GM12891 (cell line): ENCODE measurements at regions not wholly inside any gene's neighbourhood (a gene's known extent, or its start where the extent isn't known, plus 50 kb on each side); places are given as distances from the start of the nearest gene placed in this dataset.

ENCODE experiments used
- PAX5 ChIP-seq: IDR thresholded peaks from 2 replicates; pipeline ENCODE4 v1.6.1; 2011; ENCODE audit warnings: low read length, moderate library complexity, mild to moderate bottlenecking; ENCODE audit not compliant: insufficient read depth, severe bottlenecking
- POLR2A ChIP-seq: IDR thresholded peaks from 2 replicates; pipeline ENCODE4 v1.6.1; 2011; ENCODE audit warnings: low read depth, low read length, control low read depth
- POLR2AphosphoS5 ChIP-seq: IDR thresholded peaks from 2 replicates; pipeline ENCODE4 v1.6.1; 2011; ENCODE audit warnings: low read depth, low read length, control low read depth
- POU2F2 ChIP-seq: IDR thresholded peaks from 2 replicates; pipeline ENCODE4 v1.6.1; 2011; ENCODE audit warnings: low read depth, mild to moderate bottlenecking, control low read depth, low read length, moderate library complexity
- SPI1 ChIP-seq: IDR thresholded peaks from 2 replicates; pipeline ENCODE4 v1.6.1; 2011; ENCODE audit warnings: low read depth, low read length, control low read depth
- TAF1 ChIP-seq: IDR thresholded peaks from 2 replicates; pipeline ENCODE4 v1.6.1; 2011; ENCODE audit warnings: low read depth, low read length, control low read depth

- TF ChIP-seq POLR2AphosphoS5 (no peak), POLR2A (no peak), POU2F2 (no peak), SPI1 (no peak), TAF1 (no peak), PAX5 (no peak)
These were observed 140.3 kb downstream of the SLC6A15 start for GRCh38 chr12:84772281-84772680.
